IMR-90 (cell line): ENCODE measurements at regions not wholly inside any gene's neighbourhood (a gene's known extent, or its start where the extent isn't known, plus 50 kb on each side); places are given as distances from the start of the nearest gene placed in this dataset.

ENCODE experiments used
- BHLHE40 ChIP-seq: fragments of 150-350 bp; IDR thresholded peaks from 2 replicates; pipeline ENCODE4 v1.6.1; 2016; ENCODE audit warnings: mild to moderate bottlenecking, low read depth, low read length
- CEBPB ChIP-seq: IDR thresholded peaks from 2 replicates; pipeline ENCODE4 v1.6.1; 2012; ENCODE audit warnings: low read depth, low read length, improper control_type of control experiment
- MAZ ChIP-seq: IDR thresholded peaks from 2 replicates; pipeline ENCODE4 v1.6.1; 2012; ENCODE audit warnings: low read depth, mild to moderate bottlenecking, low read length, improper control_type of control experiment, moderate library complexity, borderline replicate concordance
- MXI1 ChIP-seq: IDR thresholded peaks from 2 replicates; pipeline ENCODE4 v1.6.1; 2012; ENCODE audit warnings: low read depth, mild to moderate bottlenecking, low read length, moderate library complexity, borderline replicate concordance
- POLR2A ChIP-seq: IDR thresholded peaks from 2 replicates; pipeline ENCODE4 v1.6.1; 2012; ENCODE audit warnings: mild to moderate bottlenecking, low read depth, low read length
- RFX5 ChIP-seq: IDR thresholded peaks from 2 replicates; pipeline ENCODE4 v1.8.0; 2012; ENCODE audit warnings: low read depth, mild to moderate bottlenecking, low read length, moderate library complexity
- TF ChIP-seq, protein P1 (sequence below): conservative IDR thresholded peaks from 2 replicates; pipeline ENCODE4 v1.5.1; 2012; ENCODE audit warnings: mild to moderate bottlenecking, low read depth, low read length, improper control_type of control experiment
- TF ChIP-seq, protein P2 (sequence below): fragments of 150-350 bp; IDR thresholded peaks from 2 replicates; pipeline ENCODE4 v1.6.1; 2016; ENCODE audit warnings: low read depth, mild to moderate bottlenecking, low read length, moderate library complexity, borderline replicate concordance
- TF ChIP-seq, protein P3 (sequence below): fragments of 150-350 bp; IDR thresholded peaks from 2 replicates; pipeline ENCODE4 v1.6.1; 2017; ENCODE audit warnings: mild to moderate bottlenecking, antibody characterized with exemption, low read length, low read depth

DNA sequence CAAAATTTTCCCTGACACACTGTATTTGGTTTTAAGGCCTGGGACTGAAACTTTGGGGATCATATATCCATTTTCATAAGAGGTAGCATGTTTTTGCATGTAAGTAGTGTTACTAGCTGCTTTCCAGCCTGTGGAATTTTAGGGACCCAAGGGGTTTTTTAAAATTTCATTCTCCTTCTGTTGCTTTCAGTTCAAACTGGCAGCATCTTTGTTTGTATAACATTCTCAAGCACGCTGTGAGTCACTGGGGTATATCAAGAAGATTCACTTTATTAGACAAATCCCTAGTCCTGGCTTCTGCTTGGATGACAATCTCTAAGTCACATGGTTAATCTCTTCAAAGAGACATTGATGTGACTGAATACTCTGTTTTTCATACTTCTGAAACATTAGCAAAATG is 479.0 kb downstream of the CYLC2 start:
- TF ChIP-seq, protein P1, sequence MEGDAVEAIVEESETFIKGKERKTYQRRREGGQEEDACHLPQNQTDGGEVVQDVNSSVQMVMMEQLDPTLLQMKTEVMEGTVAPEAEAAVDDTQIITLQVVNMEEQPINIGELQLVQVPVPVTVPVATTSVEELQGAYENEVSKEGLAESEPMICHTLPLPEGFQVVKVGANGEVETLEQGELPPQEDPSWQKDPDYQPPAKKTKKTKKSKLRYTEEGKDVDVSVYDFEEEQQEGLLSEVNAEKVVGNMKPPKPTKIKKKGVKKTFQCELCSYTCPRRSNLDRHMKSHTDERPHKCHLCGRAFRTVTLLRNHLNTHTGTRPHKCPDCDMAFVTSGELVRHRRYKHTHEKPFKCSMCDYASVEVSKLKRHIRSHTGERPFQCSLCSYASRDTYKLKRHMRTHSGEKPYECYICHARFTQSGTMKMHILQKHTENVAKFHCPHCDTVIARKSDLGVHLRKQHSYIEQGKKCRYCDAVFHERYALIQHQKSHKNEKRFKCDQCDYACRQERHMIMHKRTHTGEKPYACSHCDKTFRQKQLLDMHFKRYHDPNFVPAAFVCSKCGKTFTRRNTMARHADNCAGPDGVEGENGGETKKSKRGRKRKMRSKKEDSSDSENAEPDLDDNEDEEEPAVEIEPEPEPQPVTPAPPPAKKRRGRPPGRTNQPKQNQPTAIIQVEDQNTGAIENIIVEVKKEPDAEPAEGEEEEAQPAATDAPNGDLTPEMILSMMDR, result no peak
- no peak for TF ChIP-seq POLR2A
- TF ChIP-seq BHLHE40, result no peak
- no peak for TF ChIP-seq MXI1
- TF ChIP-seq RFX5, result no peak
- TF ChIP-seq, protein P2, sequence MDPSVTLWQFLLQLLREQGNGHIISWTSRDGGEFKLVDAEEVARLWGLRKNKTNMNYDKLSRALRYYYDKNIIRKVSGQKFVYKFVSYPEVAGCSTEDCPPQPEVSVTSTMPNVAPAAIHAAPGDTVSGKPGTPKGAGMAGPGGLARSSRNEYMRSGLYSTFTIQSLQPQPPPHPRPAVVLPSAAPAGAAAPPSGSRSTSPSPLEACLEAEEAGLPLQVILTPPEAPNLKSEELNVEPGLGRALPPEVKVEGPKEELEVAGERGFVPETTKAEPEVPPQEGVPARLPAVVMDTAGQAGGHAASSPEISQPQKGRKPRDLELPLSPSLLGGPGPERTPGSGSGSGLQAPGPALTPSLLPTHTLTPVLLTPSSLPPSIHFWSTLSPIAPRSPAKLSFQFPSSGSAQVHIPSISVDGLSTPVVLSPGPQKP, result no peak
- TF ChIP-seq, protein P3, sequence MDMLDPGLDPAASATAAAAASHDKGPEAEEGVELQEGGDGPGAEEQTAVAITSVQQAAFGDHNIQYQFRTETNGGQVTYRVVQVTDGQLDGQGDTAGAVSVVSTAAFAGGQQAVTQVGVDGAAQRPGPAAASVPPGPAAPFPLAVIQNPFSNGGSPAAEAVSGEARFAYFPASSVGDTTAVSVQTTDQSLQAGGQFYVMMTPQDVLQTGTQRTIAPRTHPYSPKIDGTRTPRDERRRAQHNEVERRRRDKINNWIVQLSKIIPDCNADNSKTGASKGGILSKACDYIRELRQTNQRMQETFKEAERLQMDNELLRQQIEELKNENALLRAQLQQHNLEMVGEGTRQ, result no peak
- TF ChIP-seq MAZ, result no peak
- TF ChIP-seq CEBPB, result no peak
